ENCODE measurements at regions not wholly inside any gene's neighbourhood (a gene's known extent, or its start where the extent isn't known, plus 50 kb on each side); places are given as distances from the start of the nearest gene placed in this dataset.

DNA sequence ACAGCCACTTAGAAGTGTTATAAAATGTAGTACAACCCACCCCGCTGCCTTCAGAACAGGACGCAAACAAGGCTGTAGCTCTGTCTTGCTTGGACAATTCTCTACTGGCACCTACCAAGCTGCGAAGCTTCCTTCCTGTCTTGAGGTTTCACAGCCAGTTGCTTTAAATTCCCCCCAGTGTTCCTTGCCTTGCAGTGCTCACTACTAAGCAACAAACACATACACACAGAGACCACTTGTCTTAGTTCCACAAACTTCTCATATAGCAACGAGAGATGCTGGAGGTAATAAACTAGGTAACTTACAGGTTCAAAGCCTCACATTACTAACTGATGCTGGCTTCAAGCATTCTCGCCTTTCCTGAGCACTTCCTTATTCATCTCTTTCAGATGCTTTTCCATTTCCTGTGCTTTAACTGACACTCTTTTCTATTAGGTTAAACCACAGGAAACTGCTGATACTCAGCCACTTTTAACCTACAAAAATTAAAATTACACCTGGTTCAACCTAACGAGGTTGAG, 91.5 kb upstream of the PTGDR start:
- TF ChIP-seq POLR2A (IDR thresholded peaks at IDR 0.05) (no peak), EP300 (IDR thresholded peaks at IDR 0.05) (no peak), POLR2AphosphoS5 (IDR thresholded peaks at IDR 0.05) (no peak)
- TF ChIP-seq, protein P1, sequence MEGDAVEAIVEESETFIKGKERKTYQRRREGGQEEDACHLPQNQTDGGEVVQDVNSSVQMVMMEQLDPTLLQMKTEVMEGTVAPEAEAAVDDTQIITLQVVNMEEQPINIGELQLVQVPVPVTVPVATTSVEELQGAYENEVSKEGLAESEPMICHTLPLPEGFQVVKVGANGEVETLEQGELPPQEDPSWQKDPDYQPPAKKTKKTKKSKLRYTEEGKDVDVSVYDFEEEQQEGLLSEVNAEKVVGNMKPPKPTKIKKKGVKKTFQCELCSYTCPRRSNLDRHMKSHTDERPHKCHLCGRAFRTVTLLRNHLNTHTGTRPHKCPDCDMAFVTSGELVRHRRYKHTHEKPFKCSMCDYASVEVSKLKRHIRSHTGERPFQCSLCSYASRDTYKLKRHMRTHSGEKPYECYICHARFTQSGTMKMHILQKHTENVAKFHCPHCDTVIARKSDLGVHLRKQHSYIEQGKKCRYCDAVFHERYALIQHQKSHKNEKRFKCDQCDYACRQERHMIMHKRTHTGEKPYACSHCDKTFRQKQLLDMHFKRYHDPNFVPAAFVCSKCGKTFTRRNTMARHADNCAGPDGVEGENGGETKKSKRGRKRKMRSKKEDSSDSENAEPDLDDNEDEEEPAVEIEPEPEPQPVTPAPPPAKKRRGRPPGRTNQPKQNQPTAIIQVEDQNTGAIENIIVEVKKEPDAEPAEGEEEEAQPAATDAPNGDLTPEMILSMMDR (IDR thresholded peaks at IDR 0.05): no peak
